OCI-LY1 (cell line): ENCODE measurements at regions not wholly inside any gene's neighbourhood (a gene's known extent, or its start where the extent isn't known, plus 50 kb on each side); places are given as distances from the start of the nearest gene placed in this dataset.

Experiments used
- H2AFZ ChIP-seq: fragments of 200-600 bp; sonication (generic), shearing (Covaris generic); 2 replicates; pipeline ENCODE4 v1.6.0; 2014; ENCODE audit warnings: antibody characterized with exemption, mild to moderate bottlenecking, low read length
- H3F3A ChIP-seq: fragments of 200-600 bp; sonication (generic), shearing (Covaris generic); 2 replicates; pipeline ENCODE4 v1.6.0; 2014; ENCODE audit warnings: mild to moderate bottlenecking, antibody characterized with exemption, low read length, moderate library complexity; ENCODE audit not compliant: insufficient read depth
- H3K27ac ChIP-seq: fragments of 200-600 bp; sonication (generic); 2 replicates; pipeline ENCODE4 v1.5.1; 2014; ENCODE audit warnings: low read length, mixed run types, mild to moderate bottlenecking, low read depth; ENCODE audit not compliant: poor library complexity, severe bottlenecking
- H3K27me3 ChIP-seq: fragments of 200-600 bp; sonication (generic); 2 replicates; pipeline ENCODE4 v1.6.0; 2014; ENCODE audit warnings: antibody characterized with exemption, mild to moderate bottlenecking, low read length, moderate library complexity; ENCODE audit not compliant: insufficient read depth
- H3K36me3 ChIP-seq: fragments of 200-600 bp; sonication (generic); 2 replicates; pipeline ENCODE4 v1.6.1; 2014; ENCODE audit warnings: mild to moderate bottlenecking, antibody characterized with exemption, low read length, moderate library complexity, mixed read lengths; ENCODE audit not compliant: insufficient read depth
- H3K4me1 ChIP-seq: fragments of 200-600 bp; sonication (generic); 2 replicates; pipeline ENCODE4 v1.5.1; 2014; ENCODE audit warnings: mild to moderate bottlenecking, low read length, moderate library complexity; ENCODE audit not compliant: insufficient read depth, severe bottlenecking
- H3K4me2 ChIP-seq: fragments of 200-600 bp; sonication (generic), shearing (Covaris generic); 2 replicates; pipeline ENCODE4 v1.6.1; 2014; ENCODE audit warnings: low read length
- H3K4me3 ChIP-seq: fragments of 200-600 bp; sonication (generic); 2 replicates; pipeline ENCODE4 v1.5.1; 2014; ENCODE audit warnings: low read length, low read depth, mild to moderate bottlenecking, mixed read lengths; ENCODE audit not compliant: poor library complexity, severe bottlenecking
- H3K79me2 ChIP-seq: fragments of 200-600 bp; shearing (Covaris generic); 2 replicates; pipeline ENCODE4 v1.6.1; 2016; ENCODE audit warnings: mixed run types, low read length, mixed read lengths; ENCODE audit not compliant: insufficient read depth
- H3K9ac ChIP-seq: fragments of 200-600 bp; sonication (generic), shearing (Covaris generic); 2 replicates; pipeline ENCODE4 v1.6.1; 2014; ENCODE audit warnings: mild to moderate bottlenecking, low read length, mixed read lengths
- H3K9me2 ChIP-seq: fragments of 200-600 bp; sonication (generic), shearing (Covaris generic); 2 replicates; pipeline ENCODE4 v1.6.1; 2014; ENCODE audit warnings: low read depth, mild to moderate bottlenecking, low read length, mixed read lengths
- H3K9me3 ChIP-seq: fragments of 200-600 bp; shearing (Covaris generic); 2 replicates; pipeline ENCODE4 v1.6.1; 2014; ENCODE audit warnings: low read length, mixed read lengths
- H4K20me1 ChIP-seq: fragments of 200-600 bp; sonication (generic), shearing (Covaris generic); 2 replicates; pipeline ENCODE4 v1.6.0; 2016; ENCODE audit warnings: mild to moderate bottlenecking, low read length; ENCODE audit not compliant: insufficient read depth
- EZH2 ChIP-seq: fragments of 200-600 bp; sonication (generic), shearing (Covaris generic); IDR thresholded peaks from 2 replicates; pipeline ENCODE4 v1.8.0; 2017; ENCODE audit warnings: borderline replicate concordance, mixed run types, mild to moderate bottlenecking, antibody characterized with exemption, low read length, moderate library complexity, mixed read lengths
- TF ChIP-seq, protein P1 (sequence below): fragments of 200-600 bp; sonication (generic), shearing (Covaris generic); IDR thresholded peaks from 2 replicates; pipeline ENCODE4 v1.5.1; 2017; ENCODE audit warnings: mild to moderate bottlenecking, antibody characterized with exemption, low read length, moderate library complexity, mixed read lengths

DNA sequence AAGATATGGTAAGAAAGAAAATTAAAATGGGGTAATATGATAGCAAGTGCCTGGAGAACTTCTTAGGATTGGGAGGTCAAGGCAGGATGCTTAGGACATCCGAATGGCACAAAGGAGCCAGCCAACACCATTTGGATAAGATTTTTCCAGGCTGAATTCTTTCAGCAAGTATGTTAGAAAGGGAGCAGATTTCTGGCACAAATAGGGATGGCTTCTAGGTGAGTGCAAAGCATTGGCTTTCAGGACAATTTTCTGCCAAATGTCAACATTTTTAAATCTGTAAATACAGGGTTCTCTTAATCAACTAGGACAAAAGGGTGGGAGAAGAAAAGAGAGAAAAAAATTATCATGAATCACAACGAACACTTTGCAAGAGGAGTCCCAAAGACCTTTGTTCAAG, 409.1 kb downstream of the GPAM start:
- Histone ChIP-seq H3K9me3 (no peaks in the 10 kb centered on the region), H3K4me2 (no peak overlapping the region), H3K4me1 (no peaks in the 10 kb centered on the region), H3K36me3 (no peaks in the 10 kb centered on the region), H3F3A (no peaks in the 10 kb centered on the region), H3K9ac (no peak overlapping the region), H3K79me2 (no peaks in the 10 kb centered on the region), H4K20me1 (no peaks in the 10 kb centered on the region), H3K9me2 (no peaks in the 10 kb centered on the region), H2AFZ (no peak overlapping the region), H3K27ac (no peak overlapping the region), H3K4me3 (no peak overlapping the region), H3K27me3 (no peaks in the 10 kb centered on the region)
- TF ChIP-seq, protein P1, sequence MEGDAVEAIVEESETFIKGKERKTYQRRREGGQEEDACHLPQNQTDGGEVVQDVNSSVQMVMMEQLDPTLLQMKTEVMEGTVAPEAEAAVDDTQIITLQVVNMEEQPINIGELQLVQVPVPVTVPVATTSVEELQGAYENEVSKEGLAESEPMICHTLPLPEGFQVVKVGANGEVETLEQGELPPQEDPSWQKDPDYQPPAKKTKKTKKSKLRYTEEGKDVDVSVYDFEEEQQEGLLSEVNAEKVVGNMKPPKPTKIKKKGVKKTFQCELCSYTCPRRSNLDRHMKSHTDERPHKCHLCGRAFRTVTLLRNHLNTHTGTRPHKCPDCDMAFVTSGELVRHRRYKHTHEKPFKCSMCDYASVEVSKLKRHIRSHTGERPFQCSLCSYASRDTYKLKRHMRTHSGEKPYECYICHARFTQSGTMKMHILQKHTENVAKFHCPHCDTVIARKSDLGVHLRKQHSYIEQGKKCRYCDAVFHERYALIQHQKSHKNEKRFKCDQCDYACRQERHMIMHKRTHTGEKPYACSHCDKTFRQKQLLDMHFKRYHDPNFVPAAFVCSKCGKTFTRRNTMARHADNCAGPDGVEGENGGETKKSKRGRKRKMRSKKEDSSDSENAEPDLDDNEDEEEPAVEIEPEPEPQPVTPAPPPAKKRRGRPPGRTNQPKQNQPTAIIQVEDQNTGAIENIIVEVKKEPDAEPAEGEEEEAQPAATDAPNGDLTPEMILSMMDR, result no peak
- no peak for TF ChIP-seq EZH2

DNA sequence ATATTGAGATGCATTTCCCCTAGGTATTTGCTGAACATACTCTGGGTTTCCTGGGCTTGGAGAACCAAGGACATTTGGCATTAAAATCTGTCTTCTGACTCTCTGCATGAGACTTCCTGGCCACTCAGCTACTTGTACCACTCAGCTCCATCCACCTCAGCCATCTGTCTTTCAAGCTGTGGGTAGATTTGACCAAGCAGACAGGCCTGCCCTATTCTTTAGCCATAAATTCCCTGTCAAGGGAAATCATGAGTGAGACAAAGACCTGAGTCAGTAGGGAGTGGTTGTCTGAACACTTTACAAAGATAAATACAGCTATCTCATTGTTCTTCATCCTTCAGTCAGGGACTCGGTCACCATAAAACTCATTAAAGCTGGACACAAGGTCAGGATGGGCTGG, 399.1 kb downstream of the GPAM start:
- no peak overlapping the region for H3K9ac ChIP-seq
- H3K9me3 ChIP-seq, result no peaks in the 10 kb centered on the region
- H3K27ac ChIP-seq, result no peak overlapping the region
- H3K9me2 ChIP-seq, result no peaks in the 10 kb centered on the region
- TF ChIP-seq, protein P1, result no peak
- TF ChIP-seq EZH2, result no peak
- no peak overlapping the region for H3K4me3 ChIP-seq
- no peak overlapping the region for H3K4me2 ChIP-seq
- H3K79me2 ChIP-seq, result no peaks in the 10 kb centered on the region
- H3F3A ChIP-seq, result no peaks in the 10 kb centered on the region
- H4K20me1 ChIP-seq, result no peaks in the 10 kb centered on the region
- no peaks in the 10 kb centered on the region for H3K27me3 ChIP-seq
- no peaks in the 10 kb centered on the region for H3K36me3 ChIP-seq
- no peak overlapping the region for H2AFZ ChIP-seq
- H3K4me1 ChIP-seq, result no peaks in the 10 kb centered on the region

DNA sequence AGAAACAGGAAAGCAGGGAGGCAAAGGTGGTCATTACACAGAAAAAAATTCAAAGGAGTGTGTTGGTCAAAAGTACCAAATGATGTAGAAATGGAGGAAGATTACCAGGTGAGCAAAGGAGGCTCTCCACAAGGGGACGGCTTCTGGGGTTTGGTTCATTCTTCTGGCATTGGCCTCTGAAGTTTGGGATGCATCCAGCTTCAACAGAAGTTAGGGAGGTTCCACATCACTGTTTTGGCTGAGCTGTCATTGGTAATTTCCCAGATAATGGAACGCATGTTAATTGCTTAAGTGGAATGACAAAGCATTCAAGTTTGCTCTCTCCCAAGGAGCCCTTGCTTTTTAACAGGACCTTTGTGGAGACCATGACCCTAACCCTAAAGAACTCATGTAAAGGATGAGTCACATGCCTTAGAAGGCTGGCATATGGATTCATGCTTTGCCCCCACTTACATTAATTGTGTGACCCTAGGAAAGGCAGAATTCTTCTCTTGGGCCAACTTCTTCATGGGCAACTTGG, 398.6 kb downstream of the GPAM start:
- Histone ChIP-seq H3K36me3 (no peaks in the 10 kb centered on the region), H3F3A (no peaks in the 10 kb centered on the region), H3K27ac (no peak overlapping the region), H3K4me2 (no peak overlapping the region), H3K4me1 (no peaks in the 10 kb centered on the region), H3K9ac (no peak overlapping the region), H2AFZ (no peak overlapping the region), H3K79me2 (no peaks in the 10 kb centered on the region), H3K27me3 (no peaks in the 10 kb centered on the region), H3K9me2 (no peaks in the 10 kb centered on the region), H3K9me3 (no peaks in the 10 kb centered on the region), H4K20me1 (no peaks in the 10 kb centered on the region), H3K4me3 (no peak overlapping the region)
- TF ChIP-seq, protein P1, result no peak
- no peak for TF ChIP-seq EZH2
